Amniotic stem cell (primary cell): ENCODE measurements at regions not wholly inside any gene's neighbourhood (a gene's known extent, or its start where the extent isn't known, plus 50 kb on each side); places are given as distances from the start of the nearest gene placed in this dataset.
A peak's percentile ranks its signal among the peaks of the same experiment; 100 is the strongest.
"Not testable (repeated sequence)": the region's sequence is repeated elsewhere in the genome, so short reads cannot be mapped to it uniquely, and the experiment has no call there.

ENCODE experiments used
- DNase-seq: peaks from one replicate; lab custom pipeline; 2025; lab: John Stamatoyannopoulos, UW

GRCh38 chr9:78438211-78438610 is 141.3 kb downstream of the PSAT1 start:
- DNase-seq, result no peak

DNA sequence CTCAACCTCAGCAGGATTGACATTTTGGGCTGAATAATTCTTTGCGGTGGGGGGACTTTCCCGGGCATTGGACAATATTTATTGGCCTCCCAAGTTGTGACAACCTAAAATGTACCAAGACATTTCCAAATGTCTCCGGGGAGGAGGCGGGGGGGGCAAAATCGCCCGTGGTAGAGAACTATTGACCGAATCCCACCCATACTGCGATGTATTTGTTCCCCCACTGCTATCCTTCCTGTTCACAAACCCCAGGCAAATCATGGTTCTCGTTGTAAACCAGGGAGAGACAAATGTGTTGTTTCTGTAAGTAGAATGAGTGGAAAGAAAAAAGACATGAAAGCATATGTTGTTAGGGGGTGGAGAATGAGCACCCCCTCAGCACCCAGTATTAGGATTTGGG is 141.9 kb downstream of the PSAT1 start:
- no peak for DNase-seq

GRCh38 chr9:78439190-78439865 is 142.4 kb downstream of the PSAT1 start:
- peak; percentile 48 for DNase-seq

DNA sequence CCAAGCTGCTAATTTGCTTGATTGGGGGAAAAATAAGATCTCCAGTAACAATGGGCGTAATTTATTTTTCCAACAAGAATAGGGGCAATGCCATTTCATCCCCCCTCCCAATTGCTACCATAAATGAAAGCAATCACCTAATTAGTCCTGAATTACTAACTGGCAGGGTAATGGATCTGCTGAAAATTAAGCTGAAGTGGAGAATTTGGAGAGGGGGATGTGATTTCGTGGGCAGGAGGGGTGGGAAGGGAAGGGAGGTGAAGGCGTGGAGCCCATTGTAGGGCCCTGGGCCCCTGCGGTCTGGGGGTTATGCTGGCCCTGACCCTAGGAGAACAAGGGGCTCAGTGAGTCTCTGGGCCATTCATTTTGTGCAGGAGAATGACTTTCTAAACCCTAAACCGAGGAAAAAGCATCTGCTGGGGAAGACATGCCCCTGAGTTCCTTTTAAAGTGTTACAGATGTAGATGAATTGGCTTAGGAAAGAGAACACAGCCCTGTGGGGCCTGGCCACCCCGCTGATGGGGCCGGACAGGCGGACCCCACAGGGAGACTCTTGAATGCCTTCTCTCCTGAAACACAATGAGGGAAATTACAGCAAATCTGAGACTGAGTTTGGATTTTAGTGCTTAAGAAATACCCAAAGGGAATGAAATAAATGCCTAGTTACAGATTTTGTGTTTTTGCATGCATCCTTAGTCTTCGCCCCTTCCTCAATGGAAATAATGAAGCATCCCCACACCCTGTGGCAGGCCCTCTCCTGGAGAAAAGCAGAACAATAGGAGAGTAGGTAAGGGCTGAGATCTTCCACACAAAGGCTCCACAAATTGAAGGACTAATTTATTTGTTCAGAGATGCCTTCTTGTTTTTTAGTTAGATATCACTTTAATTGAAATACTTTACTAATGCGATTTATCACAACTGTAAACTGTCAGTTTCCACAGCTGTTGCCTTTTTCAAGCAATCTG is 143.2 kb downstream of the PSAT1 start:
- DNase-seq, result no peak

- DNase-seq, result no peak
Measured at GRCh38 chr9:78441396-78441795, 144.5 kb downstream of the PSAT1 start.

- no peak for DNase-seq
Measured at GRCh38 chr9:78441822-78442431, 145.0 kb downstream of the PSAT1 start.

- DNase-seq, result not testable (repeated sequence)
Measured at GRCh38 chr9:78442577-78442976, 145.7 kb downstream of the PSAT1 start.

DNA sequence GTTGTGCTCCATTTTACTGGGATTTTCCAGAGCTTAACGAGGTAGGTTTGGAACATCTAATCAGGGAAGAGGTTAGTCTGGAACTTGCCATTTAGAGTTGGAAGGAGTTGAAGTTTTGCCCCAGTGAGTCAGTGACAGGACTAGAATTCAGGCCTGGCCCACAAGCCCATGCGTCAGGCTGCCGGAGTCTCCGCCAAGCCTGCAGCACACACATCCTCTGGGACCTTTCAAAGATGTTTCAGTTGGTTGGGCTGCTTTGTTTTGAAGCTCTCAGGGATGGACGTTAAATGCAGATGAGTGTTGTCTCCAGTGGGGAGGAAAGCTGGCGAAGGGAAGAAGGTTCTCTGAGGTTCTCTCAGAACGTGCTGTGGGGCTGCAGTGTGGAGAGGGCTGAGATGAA is 147.0 kb downstream of the PSAT1 start:
- no peak for DNase-seq

DNA sequence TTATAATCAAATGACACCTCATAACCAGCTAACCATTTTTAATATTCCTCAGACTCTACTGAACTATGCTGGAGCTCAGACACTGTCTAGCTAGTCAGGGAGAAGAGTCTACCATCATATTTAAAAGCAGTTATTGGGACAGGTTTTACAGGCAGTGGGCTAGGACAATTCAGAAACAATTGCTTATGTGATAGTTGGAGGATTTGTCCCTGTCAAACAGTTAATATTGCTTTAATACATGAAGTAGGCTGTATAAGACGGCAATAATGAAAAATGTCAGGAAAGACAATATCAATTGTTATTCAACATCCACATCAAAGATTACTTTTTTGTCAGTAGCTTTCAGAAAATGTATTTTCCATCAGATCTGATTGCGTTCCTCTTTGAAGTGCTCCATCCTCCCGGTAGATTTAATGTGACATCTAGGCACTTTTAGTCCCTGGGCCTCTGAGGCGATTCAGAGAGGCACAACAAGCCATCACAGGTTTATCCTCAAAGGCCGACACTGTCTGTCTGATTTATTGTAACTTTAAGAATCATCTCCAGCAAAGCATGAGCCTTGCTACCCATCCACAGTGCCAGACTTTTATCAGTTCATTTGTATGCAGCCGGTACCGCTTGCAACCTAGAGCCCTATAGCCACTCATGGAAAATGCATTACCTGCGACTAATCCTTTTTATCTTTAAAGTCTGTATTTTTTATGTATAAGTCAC is 152.2 kb downstream of the PSAT1 start:
- no peak for DNase-seq

DNA sequence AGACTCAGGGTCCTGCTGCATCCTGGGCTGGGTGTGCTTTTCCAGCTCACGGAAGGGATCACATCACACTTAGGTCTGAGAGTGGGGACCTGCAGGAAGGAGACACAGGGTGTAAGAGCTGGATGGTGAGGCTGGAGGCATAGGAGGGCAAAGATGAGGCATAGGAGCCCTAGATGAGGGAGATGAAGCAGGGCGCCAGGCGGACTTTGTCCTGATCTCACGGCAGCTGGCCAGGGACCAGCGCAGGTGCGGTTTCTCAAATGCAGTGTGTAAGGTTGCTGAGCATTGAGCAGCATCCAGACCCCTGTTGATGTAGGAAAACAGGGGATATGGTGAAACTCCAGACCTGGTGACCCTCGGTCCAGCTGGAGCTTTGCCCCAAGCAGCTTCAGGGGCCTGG is 156.5 kb downstream of the PSAT1 start:
- DNase-seq, result no peak

- DNase-seq, result no peak
Measured at GRCh38 chr9:78462611-78463010, 165.7 kb downstream of the PSAT1 start.

GRCh38 chr9:78463750-78464149 is 166.8 kb downstream of the PSAT1 start:
- no peak for DNase-seq

DNA sequence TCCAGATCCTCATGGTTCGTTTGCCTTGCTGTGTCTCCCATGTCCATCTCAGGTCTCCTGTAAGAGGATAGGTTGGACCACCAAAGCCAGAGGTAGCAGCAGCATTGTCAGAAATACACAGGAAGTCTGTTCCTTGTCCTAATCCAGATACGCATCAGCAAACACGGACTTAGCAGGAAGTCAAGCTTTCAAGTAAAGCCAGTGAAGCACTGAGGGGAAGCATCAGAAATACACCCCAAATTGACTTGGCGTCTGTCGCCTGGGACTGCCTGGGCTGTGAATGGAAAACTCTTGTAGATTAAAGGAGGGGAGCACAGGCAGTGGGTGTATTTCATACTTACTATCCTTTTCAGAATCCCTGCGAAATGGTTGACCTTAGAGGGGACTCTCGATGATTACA is 171.3 kb downstream of the PSAT1 start:
- no peak for DNase-seq

- DNase-seq, result no peak
Measured at GRCh38 chr9:78468974-78469576, 172.2 kb downstream of the PSAT1 start.

- DNase-seq, result no peak
Measured at GRCh38 chr9:78470216-78470615, 173.3 kb downstream of the PSAT1 start.

DNA sequence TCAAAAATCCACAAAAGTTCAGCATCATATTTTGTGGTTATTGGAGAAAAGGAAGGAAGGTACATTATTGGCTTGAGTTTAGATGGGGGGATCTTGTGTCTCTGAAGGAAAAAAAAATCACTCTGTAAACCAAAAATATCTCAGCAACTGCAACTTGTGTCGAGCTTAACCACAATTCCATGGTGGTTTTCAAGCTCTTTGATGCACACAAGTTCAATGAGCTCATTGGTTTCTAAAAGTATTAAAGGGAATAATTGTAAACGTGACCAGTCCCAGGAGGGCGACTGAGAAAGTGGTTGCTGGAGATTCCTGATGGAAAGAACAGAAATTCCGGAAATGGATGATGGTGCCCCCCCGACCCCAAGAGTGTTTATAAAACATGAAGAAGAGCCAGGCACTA is 173.8 kb downstream of the PSAT1 start:
- no peak for DNase-seq

GRCh38 chr9:78472111-78472510 is 175.2 kb downstream of the PSAT1 start:
- DNase-seq, result no peak

GRCh38 chr9:78479441-78479840 is 182.5 kb downstream of the PSAT1 start:
- DNase-seq, result no peak

DNA sequence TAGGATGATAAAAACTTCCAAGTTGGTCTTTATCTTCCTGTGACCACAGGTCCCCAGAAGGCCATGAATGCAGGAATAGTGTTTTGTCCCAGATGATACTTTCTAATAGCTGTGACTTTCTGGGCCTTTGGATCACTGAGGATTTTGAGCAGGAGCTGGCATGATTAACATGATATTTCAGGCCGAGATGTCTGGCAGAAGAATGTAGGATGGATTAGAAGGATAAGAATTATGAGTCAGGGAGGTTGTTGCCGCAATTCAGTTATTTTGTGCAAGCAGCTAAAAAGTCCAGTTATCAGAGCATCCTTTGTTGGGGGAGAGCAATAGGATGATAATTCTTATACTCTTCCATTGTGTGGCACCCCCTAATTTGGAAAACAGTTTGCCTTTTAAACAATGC is 189.7 kb downstream of the PSAT1 start:
- DNase-seq, result no peak

GRCh38 chr9:78490231-78490630 is 193.3 kb downstream of the PSAT1 start:
- no peak for DNase-seq

- DNase-seq, result no peak
Measured at GRCh38 chr9:78491402-78491801, 194.5 kb downstream of the PSAT1 start.
